PC-3 (cell line): ENCODE measurements at regions not wholly inside any gene's neighbourhood (a gene's known extent, or its start where the extent isn't known, plus 50 kb on each side); places are given as distances from the start of the nearest gene placed in this dataset.
"Not testable (repeated sequence)": the region's sequence is repeated elsewhere in the genome, so short reads cannot be mapped to it uniquely, and the experiment has no call there.

ENCODE experiments used
- CTCF ChIP-seq: fragments of 300-600 bp; sonication (generic); conservative IDR thresholded peaks from 2 replicates; pipeline ENCODE4 v1.5.1; 2017; ENCODE audit warnings: antibody characterized with exemption, low read depth, mild to moderate bottlenecking, low read length
- EZH2phosphoT487 ChIP-seq: fragments of 300-600 bp; sonication (generic); IDR thresholded peaks from 2 replicates; pipeline ENCODE4 v1.6.1; 2018; ENCODE audit warnings: mild to moderate bottlenecking, antibody characterized with exemption, low read length, borderline replicate concordance

- not testable (repeated sequence) for TF ChIP-seq CTCF, EZH2phosphoT487
These were observed 83.5 kb downstream of the GEMIN8 start for GRCh38 chrX:13946223-13946622.
